ENCODE measurements at regions not wholly inside any gene's neighbourhood (a gene's known extent, or its start where the extent isn't known, plus 50 kb on each side); places are given as distances from the start of the nearest gene placed in this dataset.

DNA sequence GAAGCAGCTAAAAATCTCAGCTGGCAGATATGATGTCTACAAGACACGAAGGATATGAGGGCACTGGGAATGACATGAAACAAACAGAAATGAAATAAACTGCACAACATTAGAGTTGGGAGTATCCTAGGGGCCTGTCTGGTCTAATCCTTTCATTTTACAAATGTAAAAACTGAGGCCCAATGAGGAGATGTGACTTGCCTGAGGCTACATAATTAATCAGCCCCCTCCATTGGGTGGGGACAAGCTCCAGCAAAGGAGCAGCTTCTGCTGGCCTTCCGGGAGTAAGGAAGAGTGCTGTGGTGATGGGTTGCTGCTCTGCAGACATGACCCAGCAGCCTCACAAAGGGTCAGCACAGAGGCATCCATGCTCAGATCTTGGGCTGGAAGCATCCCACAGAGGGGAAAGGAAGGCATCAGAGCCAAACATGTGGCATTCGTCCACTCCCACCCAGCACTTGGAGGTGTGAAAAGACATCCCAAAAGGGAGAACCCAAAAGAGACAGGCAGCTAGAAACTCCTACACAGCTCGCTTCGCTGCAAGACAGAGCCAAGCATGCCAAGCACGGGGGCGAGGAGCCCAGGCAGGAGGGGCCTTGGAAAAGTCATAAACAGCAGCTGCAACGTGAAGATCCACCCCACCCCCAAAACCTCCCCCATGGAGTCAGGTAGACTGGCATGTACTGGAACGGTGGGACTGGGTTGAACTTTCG lies 183.7 kb downstream of the UNC5CL start:
- no peak for TF ChIP-seq POLR2AphosphoS5 (IDR thresholded peaks at IDR 0.05; ENCODE audit: low read depth, low read length)
- TF ChIP-seq FOXP2 (optimal IDR thresholded peaks at IDR 0.05; ENCODE audit: borderline replicate concordance, extremely low read depth, extremely low read length, insufficient read depth), result no peak
- TF ChIP-seq TAF1 (IDR thresholded peaks at IDR 0.05; ENCODE audit: borderline replicate concordance, insufficient read depth, low read length), result no peak
- TF ChIP-seq SIN3A (IDR thresholded peaks at IDR 0.05; ENCODE audit: borderline replicate concordance, insufficient read depth, low read length), result no peak
- TF ChIP-seq, protein P1, sequence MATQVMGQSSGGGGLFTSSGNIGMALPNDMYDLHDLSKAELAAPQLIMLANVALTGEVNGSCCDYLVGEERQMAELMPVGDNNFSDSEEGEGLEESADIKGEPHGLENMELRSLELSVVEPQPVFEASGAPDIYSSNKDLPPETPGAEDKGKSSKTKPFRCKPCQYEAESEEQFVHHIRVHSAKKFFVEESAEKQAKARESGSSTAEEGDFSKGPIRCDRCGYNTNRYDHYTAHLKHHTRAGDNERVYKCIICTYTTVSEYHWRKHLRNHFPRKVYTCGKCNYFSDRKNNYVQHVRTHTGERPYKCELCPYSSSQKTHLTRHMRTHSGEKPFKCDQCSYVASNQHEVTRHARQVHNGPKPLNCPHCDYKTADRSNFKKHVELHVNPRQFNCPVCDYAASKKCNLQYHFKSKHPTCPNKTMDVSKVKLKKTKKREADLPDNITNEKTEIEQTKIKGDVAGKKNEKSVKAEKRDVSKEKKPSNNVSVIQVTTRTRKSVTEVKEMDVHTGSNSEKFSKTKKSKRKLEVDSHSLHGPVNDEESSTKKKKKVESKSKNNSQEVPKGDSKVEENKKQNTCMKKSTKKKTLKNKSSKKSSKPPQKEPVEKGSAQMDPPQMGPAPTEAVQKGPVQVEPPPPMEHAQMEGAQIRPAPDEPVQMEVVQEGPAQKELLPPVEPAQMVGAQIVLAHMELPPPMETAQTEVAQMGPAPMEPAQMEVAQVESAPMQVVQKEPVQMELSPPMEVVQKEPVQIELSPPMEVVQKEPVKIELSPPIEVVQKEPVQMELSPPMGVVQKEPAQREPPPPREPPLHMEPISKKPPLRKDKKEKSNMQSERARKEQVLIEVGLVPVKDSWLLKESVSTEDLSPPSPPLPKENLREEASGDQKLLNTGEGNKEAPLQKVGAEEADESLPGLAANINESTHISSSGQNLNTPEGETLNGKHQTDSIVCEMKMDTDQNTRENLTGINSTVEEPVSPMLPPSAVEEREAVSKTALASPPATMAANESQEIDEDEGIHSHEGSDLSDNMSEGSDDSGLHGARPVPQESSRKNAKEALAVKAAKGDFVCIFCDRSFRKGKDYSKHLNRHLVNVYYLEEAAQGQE (IDR thresholded peaks at IDR 0.05; ENCODE audit: insufficient read depth in 1 of 2, low read depth in 2 of 2, low read length in 2 of 2), result no peak

DNA sequence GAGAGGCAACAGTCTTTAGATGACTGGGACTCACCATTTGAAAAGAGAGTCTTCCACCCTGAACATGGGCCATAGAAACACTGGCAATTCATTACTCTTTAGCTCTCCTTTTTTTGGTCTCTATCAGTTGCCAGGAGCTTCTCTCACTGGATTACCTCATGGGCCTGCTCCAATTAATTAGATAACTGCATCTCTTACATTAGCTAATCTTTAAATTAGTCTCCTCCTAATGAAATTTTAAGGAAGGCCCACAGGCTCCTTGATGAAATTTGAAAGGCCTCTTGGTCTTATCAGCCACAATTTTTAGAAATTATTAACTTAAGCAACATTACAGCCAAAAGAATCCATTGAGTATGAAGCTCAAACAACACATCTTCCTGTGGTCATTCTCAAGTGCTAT lies 184.4 kb downstream of the UNC5CL start:
- TF ChIP-seq TAF1 (IDR thresholded peaks at IDR 0.05; ENCODE audit: borderline replicate concordance, insufficient read depth, low read length) (no peak), SIN3A (IDR thresholded peaks at IDR 0.05; ENCODE audit: borderline replicate concordance, insufficient read depth, low read length) (no peak), FOXP2 (optimal IDR thresholded peaks at IDR 0.05; ENCODE audit: borderline replicate concordance, extremely low read depth, extremely low read length, insufficient read depth) (no peak), POLR2AphosphoS5 (IDR thresholded peaks at IDR 0.05; ENCODE audit: low read depth, low read length) (no peak)
- TF ChIP-seq, protein P1 (IDR thresholded peaks at IDR 0.05; ENCODE audit: insufficient read depth in 1 of 2, low read depth in 2 of 2, low read length in 2 of 2), result no peak

DNA sequence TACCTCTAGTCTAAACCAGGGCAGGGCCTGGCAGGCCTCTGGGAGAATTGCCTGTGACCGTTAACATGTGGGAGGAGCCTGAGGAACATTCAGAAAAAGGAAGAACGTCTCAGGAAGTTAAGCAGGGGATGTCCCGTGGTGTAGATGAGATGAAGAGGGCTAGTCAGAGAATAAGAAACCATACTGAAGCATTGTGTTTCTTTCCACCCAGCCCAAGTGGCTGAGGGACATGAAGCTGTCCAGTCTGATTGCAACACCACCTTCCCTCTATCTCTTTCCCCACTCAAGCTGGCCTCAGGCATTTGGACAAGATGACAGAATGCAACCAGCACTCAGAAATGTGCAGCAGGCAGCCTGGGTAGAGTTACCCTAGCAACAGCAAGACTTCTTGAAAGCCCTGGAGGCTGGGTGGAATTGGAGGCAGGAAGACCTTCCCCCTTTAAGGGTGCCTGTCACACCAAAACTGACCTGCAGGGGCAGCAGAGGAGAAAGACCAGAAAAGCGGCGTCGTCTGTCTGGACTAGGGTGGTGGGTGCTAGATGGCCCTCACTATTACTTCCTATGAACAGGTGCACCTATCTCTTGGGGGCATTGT lies 186.1 kb downstream of the UNC5CL start:
- TF ChIP-seq, protein P1 (IDR thresholded peaks at IDR 0.05; ENCODE audit: insufficient read depth in 1 of 2, low read depth in 2 of 2, low read length in 2 of 2), result no peak

DNA sequence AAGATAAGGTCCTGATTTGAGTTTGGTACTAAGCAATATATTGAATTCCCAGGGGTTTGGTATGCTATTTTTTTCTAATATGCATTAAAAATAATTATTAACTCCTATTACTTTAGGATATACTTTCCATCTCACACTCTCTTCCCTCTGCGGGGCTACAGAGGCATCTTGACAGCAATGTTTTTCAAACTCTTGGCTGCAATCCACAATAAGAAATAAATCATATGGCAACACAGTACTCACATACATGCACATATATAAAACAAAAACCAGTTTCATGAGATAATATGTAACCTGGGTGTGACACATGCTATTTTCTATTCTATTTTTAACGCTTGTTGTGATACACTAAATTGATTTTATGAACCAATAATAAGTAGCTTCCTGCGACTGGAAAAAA lies 189.5 kb downstream of the UNC5CL start:
- TF ChIP-seq SIN3A (IDR thresholded peaks at IDR 0.05; ENCODE audit: borderline replicate concordance, insufficient read depth, low read length) (no peak), TAF1 (IDR thresholded peaks at IDR 0.05; ENCODE audit: borderline replicate concordance, insufficient read depth, low read length) (no peak), FOXP2 (optimal IDR thresholded peaks at IDR 0.05; ENCODE audit: borderline replicate concordance, extremely low read depth, extremely low read length, insufficient read depth) (no peak), POLR2AphosphoS5 (IDR thresholded peaks at IDR 0.05; ENCODE audit: low read depth, low read length) (no peak)
- TF ChIP-seq, protein P1 (IDR thresholded peaks at IDR 0.05; ENCODE audit: insufficient read depth in 1 of 2, low read depth in 2 of 2, low read length in 2 of 2), result no peak

Measured in PFSK-1 (cell line).